Mesothelial cell of epicardium (in vitro differentiated cells): ENCODE measurements at regions not wholly inside any gene's neighbourhood (a gene's known extent, or its start where the extent isn't known, plus 50 kb on each side); places are given as distances from the start of the nearest gene placed in this dataset.

Source experiments
- DNase-seq, 2 experiments: peaks; one replicate each; pipeline ENCODE4 v3.0.0; 2021; ENCODE audit warnings: low spot score in 2 of 2; ENCODE audit not compliant: unreplicated experiment in 2 of 2
- H3K27ac Mint-ChIP-seq: 2 replicates; pipeline ENCODE4 v1.8.0; 2021; ENCODE audit warnings: mixed read lengths
- H3K27me3 Mint-ChIP-seq: 2 replicates; pipeline ENCODE4 v1.8.0; 2021; ENCODE audit warnings: low read depth, mixed read lengths
- H3K36me3 Mint-ChIP-seq: 2 replicates; pipeline ENCODE4 v1.8.0; 2021; ENCODE audit warnings: mixed read lengths
- H3K4me1 Mint-ChIP-seq: 2 replicates; pipeline ENCODE4 v1.8.0; 2021; ENCODE audit warnings: mixed read lengths
- H3K4me3 Mint-ChIP-seq: 2 replicates; pipeline ENCODE4 v1.8.0; 2021; ENCODE audit warnings: mild to moderate bottlenecking, moderate library complexity, mixed read lengths
- H3K9me3 Mint-ChIP-seq: 2 replicates; pipeline ENCODE4 v1.8.0; 2021; ENCODE audit warnings: mixed read lengths
- CTCF ChIP-seq: fragments of 200-600 bp; sonication (generic); IDR thresholded peaks from one replicate; pipeline ENCODE4 v1.5.0; 2021; ENCODE audit warnings: antibody characterized with exemption; ENCODE audit not compliant: unreplicated experiment

GRCh38 chr13:81480634-81481033 lies 1139.7 kb upstream of the SPRY2 start:
- peaks cover 11% of the 10 kb centered on the region for H3K9me3 Mint-ChIP-seq

GRCh38 chr13:81473366-81473899 lies 1132.5 kb upstream of the SPRY2 start:
- peaks cover 25% of the 10 kb centered on the region for H3K9me3 Mint-ChIP-seq
- H3K4me3 Mint-ChIP-seq = no peak overlapping the region
- TF ChIP-seq CTCF = no peak
- no peak for DNase-seq
- no peak overlapping the region for H3K27ac Mint-ChIP-seq
- no peaks in the 10 kb centered on the region for H3K36me3 Mint-ChIP-seq
- H3K4me1 Mint-ChIP-seq = peaks cover 3% of the 10 kb centered on the region
- H3K27me3 Mint-ChIP-seq = no peaks in the 10 kb centered on the region

More at GRCh38 chr13:81480634-81481033, 1139.7 kb upstream of the SPRY2 start:
- no peak for DNase-seq
- H3K4me3 Mint-ChIP-seq = no peak overlapping the region
- no peak overlapping the region for H3K27ac Mint-ChIP-seq
- peaks cover 3% of the 10 kb centered on the region for H3K4me1 Mint-ChIP-seq
- H3K27me3 Mint-ChIP-seq = no peaks in the 10 kb centered on the region
- no peak for TF ChIP-seq CTCF
- no peaks in the 10 kb centered on the region for H3K36me3 Mint-ChIP-seq

DNA sequence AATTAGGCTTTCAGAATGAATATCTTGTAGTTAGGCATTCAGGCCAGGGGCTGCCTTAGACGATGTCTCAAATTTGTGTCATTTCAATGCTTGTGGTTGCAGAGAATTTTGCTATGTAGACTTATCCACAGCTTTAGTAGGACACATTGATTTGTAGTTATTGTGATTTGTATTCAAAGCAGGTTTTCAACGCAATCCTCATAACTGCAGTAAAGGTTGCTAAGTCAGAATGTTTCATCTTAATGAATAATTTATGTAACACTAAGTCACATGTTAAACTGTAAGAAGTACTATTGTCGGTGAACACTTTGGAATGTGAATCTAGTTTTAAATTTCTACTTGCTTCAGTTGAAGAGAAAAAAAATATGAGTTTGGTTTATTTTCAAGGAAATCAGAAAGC lies 1117.2 kb upstream of the SPRY2 start:
- no peak for TF ChIP-seq CTCF
- Mint-ChIP-seq H3K27me3 (no peaks in the 10 kb centered on the region), H3K27ac (peak overlapping the region; percentile 47), H3K9me3 (peaks cover 9% of the 10 kb centered on the region), H3K4me3 (no peak overlapping the region), H3K36me3 (peaks cover 3% of the 10 kb centered on the region), H3K4me1 (peaks cover 16% of the 10 kb centered on the region)
- DNase-seq = no peak

DNA sequence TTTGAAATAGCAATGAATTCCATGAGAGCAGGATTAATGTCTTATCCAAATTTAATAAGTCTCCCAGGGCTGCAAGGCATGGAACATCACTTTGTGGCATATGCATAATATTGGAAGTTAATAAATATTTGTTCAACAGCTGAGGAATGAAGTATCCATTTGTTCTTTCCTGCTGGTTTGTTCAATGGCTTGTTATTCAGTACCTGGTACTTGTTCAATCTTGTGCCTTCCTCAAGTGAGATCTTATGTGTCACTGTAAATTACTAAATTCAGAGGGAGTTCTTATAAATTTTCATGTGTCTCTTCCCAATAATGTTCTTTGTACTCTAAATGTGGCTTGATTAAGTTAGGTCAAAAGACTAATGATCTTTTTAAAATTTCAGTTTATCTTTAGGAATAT lies 1105.5 kb upstream of the SPRY2 start:
- H3K4me3 Mint-ChIP-seq = no peak overlapping the region
- H3K36me3 Mint-ChIP-seq = no peaks in the 10 kb centered on the region
- TF ChIP-seq CTCF = no peak
- peaks cover 28% of the 10 kb centered on the region for H3K4me1 Mint-ChIP-seq
- H3K9me3 Mint-ChIP-seq = no peaks in the 10 kb centered on the region
- H3K27ac Mint-ChIP-seq = peak overlapping the region; percentile 78
- no peaks in the 10 kb centered on the region for H3K27me3 Mint-ChIP-seq
- no peak for DNase-seq

DNA sequence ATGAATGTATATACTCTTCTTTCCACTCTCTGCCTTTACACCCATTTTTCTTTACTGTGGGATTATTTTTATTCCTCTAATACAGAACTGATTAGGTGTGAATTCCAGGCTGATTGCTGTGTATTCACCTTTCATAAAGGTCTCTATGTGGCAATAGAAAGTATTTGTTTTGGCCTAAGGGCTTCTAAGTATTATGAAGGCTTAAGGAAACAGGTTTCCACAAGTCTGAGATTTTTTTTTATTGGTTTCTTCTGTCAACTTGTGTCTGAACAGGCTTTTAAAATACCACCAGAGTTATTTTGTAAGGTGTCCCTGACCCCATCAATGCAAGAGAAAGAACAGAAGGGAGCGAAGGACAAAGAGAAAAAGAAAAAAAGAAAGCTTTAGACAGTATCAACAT lies 1102.0 kb upstream of the SPRY2 start:
- no peaks in the 10 kb centered on the region for H3K27me3 Mint-ChIP-seq
- H3K36me3 Mint-ChIP-seq = no peaks in the 10 kb centered on the region
- H3K4me3 Mint-ChIP-seq = no peak overlapping the region
- no peaks in the 10 kb centered on the region for H3K9me3 Mint-ChIP-seq
- no peak for TF ChIP-seq CTCF
- no peak for DNase-seq
- peak overlapping the region; percentile 81 for H3K27ac Mint-ChIP-seq
- peaks cover 35% of the 10 kb centered on the region for H3K4me1 Mint-ChIP-seq

DNA sequence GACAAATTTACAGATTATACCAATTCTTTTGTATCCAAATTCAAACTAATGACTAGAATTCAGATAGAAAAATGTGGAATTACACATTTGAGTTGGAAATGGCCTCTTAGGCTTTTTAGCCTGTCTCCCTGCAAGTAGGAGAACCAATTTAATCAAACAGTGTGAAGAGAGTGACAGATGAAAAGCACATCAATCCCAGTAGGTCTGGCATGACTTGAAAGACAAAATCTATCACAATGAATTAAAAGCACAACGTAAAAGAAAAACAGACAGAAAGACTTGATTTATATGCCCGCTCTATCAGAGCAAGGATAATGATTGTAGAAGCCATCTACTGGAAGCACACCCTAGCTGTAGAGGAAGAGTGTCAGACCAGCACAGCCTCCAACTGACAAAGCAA lies 1084.4 kb upstream of the SPRY2 start:
- Mint-ChIP-seq H3K4me3 (no peak overlapping the region), H3K9me3 (peaks cover 34% of the 10 kb centered on the region), H3K36me3 (peaks cover 13% of the 10 kb centered on the region), H3K4me1 (peaks cover 9% of the 10 kb centered on the region), H3K27ac (peak overlapping the region; percentile 27), H3K27me3 (no peaks in the 10 kb centered on the region)
- no peak for DNase-seq
- no peak for TF ChIP-seq CTCF
